GM13977 (cell line): ENCODE measurements at regions not wholly inside any gene's neighbourhood (a gene's known extent, or its start where the extent isn't known, plus 50 kb on each side); places are given as distances from the start of the nearest gene placed in this dataset.
A peak's percentile ranks its signal among the peaks of the same experiment; 100 is the strongest.

ENCODE experiments used
- DNase-seq: peaks from one replicate; pipeline ENCODE4 v3.0.0; 2012; ENCODE audit warnings: low spot score
- in situ Hi-C: fragments of 300-500 bp; cut with MboI; formaldehyde crosslinking; loops from one replicate; pipeline ENCODE4 v1.12.0; 2022; ENCODE audit warnings: low sequenced_read_pairs, low pct_unique_long_range_greater_than_20kb, mixed read lengths, inconsistent platforms; ENCODE audit not compliant: unreplicated experiment
- TF ChIP-seq, protein P1 (sequence below): IDR thresholded peaks from 2 replicates; pipeline ENCODE4 v1.5.1; 2012; ENCODE audit warnings: mild to moderate bottlenecking, control low read depth; ENCODE audit not compliant: insufficient read depth; ENCODE audit errors: extremely low read depth, missing control alignments

DNA sequence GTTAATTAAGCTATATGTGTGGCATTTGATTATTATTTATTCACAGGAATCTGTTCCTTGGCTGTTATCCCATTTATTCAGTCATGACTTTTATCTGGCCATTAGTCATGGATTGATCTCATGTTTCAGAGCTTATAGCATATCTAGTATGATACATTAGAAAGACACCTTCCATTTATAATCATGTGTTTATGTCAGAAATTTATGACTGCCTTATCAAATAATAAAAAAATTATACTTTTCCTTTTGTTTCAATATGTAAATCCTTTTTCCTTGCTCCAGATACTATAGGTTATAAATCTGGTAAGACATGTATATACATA is 248.0 kb upstream of the PDE3A start:
- TF ChIP-seq, protein P1, sequence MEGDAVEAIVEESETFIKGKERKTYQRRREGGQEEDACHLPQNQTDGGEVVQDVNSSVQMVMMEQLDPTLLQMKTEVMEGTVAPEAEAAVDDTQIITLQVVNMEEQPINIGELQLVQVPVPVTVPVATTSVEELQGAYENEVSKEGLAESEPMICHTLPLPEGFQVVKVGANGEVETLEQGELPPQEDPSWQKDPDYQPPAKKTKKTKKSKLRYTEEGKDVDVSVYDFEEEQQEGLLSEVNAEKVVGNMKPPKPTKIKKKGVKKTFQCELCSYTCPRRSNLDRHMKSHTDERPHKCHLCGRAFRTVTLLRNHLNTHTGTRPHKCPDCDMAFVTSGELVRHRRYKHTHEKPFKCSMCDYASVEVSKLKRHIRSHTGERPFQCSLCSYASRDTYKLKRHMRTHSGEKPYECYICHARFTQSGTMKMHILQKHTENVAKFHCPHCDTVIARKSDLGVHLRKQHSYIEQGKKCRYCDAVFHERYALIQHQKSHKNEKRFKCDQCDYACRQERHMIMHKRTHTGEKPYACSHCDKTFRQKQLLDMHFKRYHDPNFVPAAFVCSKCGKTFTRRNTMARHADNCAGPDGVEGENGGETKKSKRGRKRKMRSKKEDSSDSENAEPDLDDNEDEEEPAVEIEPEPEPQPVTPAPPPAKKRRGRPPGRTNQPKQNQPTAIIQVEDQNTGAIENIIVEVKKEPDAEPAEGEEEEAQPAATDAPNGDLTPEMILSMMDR: no peak
- DNase-seq: no peak
- in situ Hi-C loops: no loop called here

DNA sequence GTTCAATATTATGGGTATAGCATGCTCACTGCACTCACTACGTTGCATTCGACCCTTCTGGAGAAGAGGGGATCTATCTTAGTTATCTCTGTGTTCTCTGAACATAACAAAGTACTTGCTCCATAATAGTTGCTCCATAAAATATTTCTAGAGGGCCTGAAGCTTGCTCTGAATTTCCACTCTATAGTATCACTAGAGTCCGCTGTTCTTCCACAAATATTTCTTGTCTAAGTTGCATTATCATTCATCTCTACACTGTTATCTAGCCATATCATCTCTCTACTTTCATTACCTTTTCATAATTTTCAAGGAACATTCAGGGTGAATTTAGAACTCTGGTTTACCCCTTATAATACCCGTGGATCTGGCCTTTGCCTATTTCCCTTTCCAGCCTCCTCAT is 246.1 kb upstream of the PDE3A start:
- in situ Hi-C loops: no loop called here
- TF ChIP-seq, protein P1: peak; percentile 16
- DNase-seq: no peak

- TF ChIP-seq, protein P1: no peak
- in situ Hi-C loops: no loop called here
- no peak for DNase-seq
Measured at GRCh38 chr12:20123465-20123864, 244.9 kb upstream of the PDE3A start.

- in situ Hi-C loops: no loop called here
- DNase-seq: no peak
- TF ChIP-seq, protein P1: no peak
Measured at GRCh38 chr12:20125276-20125798, 243.0 kb upstream of the PDE3A start.

- no peak for DNase-seq
- in situ Hi-C loops: no loop called here
- TF ChIP-seq, protein P1: no peak
Measured at GRCh38 chr12:20126601-20127000, 241.7 kb upstream of the PDE3A start.

DNA sequence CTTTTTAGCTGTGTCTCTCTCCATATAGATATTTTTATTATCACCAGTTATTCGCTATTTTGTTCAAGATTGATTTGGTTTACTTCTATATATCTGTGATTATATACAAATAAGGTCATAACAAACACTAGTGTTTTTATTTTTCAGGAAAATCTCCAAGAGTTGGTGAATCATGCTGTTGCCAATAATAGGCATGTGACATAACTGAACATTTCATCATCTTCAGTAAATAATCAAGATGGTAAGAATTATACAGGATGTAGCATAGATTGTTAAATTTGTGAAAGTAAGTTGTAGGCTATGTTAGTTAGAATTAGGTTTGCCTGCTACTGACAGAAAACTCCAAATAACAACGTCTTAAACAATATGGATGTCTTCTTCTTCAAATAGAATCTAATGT is 240.9 kb upstream of the PDE3A start:
- in situ Hi-C loops: no loop called here
- DNase-seq: no peak
- TF ChIP-seq, protein P1: no peak

- in situ Hi-C loops: no loop called here
- TF ChIP-seq, protein P1: no peak
- no peak for DNase-seq
Measured at GRCh38 chr12:20128928-20129327, 239.4 kb upstream of the PDE3A start.
